ENCODE measurements at regions not wholly inside any gene's neighbourhood (a gene's known extent, or its start where the extent isn't known, plus 50 kb on each side); places are given as distances from the start of the nearest gene placed in this dataset.

DNA sequence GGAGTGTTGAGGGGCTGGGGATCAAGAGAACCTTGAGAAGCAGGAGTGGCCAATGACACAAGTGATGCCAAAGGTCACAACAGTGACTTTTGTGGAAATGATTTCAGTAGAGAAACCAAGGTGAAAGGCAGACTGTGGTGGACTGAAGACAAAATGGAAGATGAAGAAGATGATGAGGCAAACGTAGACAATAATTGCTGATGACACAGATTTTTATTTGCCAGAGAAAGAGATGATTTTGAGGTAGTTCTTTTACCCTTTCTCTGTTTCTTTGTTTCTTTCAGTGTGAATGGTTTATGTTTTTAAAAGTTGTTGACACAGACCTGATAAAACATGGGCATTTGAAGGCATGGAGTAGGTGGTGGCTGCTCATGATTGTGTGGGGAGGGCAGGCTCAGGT is 121.0 kb upstream of the ARGLU1 start:
- H3K36me3 Mint-ChIP-seq, result no peaks in the 10 kb centered on the region
- TF ChIP-seq, protein P1, sequence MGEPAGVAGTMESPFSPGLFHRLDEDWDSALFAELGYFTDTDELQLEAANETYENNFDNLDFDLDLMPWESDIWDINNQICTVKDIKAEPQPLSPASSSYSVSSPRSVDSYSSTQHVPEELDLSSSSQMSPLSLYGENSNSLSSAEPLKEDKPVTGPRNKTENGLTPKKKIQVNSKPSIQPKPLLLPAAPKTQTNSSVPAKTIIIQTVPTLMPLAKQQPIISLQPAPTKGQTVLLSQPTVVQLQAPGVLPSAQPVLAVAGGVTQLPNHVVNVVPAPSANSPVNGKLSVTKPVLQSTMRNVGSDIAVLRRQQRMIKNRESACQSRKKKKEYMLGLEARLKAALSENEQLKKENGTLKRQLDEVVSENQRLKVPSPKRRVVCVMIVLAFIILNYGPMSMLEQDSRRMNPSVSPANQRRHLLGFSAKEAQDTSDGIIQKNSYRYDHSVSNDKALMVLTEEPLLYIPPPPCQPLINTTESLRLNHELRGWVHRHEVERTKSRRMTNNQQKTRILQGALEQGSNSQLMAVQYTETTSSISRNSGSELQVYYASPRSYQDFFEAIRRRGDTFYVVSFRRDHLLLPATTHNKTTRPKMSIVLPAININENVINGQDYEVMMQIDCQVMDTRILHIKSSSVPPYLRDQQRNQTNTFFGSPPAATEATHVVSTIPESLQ (CRISPR knock-in tag; IDR thresholded peaks at IDR 0.05), result no peak
- TF ChIP-seq NFYB (CRISPR knock-in tag; conservative IDR thresholded peaks at IDR 0.05; ENCODE audit: low read depth) (no peak), ZNF396 (CRISPR knock-in tag; IDR thresholded peaks at IDR 0.05; ENCODE audit: borderline replicate concordance) (no peak), SP1 (CRISPR knock-in tag; conservative IDR thresholded peaks at IDR 0.05) (no peak), FOXK1 (CRISPR knock-in tag; IDR thresholded peaks at IDR 0.05) (no peak)
- TF ChIP-seq, protein P2, sequence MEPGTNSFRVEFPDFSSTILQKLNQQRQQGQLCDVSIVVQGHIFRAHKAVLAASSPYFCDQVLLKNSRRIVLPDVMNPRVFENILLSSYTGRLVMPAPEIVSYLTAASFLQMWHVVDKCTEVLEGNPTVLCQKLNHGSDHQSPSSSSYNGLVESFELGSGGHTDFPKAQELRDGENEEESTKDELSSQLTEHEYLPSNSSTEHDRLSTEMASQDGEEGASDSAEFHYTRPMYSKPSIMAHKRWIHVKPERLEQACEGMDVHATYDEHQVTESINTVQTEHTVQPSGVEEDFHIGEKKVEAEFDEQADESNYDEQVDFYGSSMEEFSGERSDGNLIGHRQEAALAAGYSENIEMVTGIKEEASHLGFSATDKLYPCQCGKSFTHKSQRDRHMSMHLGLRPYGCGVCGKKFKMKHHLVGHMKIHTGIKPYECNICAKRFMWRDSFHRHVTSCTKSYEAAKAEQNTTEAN (CRISPR knock-in tag; IDR thresholded peaks at IDR 0.05), result no peak
- TF ChIP-seq, protein P3, sequence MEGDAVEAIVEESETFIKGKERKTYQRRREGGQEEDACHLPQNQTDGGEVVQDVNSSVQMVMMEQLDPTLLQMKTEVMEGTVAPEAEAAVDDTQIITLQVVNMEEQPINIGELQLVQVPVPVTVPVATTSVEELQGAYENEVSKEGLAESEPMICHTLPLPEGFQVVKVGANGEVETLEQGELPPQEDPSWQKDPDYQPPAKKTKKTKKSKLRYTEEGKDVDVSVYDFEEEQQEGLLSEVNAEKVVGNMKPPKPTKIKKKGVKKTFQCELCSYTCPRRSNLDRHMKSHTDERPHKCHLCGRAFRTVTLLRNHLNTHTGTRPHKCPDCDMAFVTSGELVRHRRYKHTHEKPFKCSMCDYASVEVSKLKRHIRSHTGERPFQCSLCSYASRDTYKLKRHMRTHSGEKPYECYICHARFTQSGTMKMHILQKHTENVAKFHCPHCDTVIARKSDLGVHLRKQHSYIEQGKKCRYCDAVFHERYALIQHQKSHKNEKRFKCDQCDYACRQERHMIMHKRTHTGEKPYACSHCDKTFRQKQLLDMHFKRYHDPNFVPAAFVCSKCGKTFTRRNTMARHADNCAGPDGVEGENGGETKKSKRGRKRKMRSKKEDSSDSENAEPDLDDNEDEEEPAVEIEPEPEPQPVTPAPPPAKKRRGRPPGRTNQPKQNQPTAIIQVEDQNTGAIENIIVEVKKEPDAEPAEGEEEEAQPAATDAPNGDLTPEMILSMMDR (IDR thresholded peaks at IDR 0.05), result no peak
- TF ChIP-seq, protein P4, sequence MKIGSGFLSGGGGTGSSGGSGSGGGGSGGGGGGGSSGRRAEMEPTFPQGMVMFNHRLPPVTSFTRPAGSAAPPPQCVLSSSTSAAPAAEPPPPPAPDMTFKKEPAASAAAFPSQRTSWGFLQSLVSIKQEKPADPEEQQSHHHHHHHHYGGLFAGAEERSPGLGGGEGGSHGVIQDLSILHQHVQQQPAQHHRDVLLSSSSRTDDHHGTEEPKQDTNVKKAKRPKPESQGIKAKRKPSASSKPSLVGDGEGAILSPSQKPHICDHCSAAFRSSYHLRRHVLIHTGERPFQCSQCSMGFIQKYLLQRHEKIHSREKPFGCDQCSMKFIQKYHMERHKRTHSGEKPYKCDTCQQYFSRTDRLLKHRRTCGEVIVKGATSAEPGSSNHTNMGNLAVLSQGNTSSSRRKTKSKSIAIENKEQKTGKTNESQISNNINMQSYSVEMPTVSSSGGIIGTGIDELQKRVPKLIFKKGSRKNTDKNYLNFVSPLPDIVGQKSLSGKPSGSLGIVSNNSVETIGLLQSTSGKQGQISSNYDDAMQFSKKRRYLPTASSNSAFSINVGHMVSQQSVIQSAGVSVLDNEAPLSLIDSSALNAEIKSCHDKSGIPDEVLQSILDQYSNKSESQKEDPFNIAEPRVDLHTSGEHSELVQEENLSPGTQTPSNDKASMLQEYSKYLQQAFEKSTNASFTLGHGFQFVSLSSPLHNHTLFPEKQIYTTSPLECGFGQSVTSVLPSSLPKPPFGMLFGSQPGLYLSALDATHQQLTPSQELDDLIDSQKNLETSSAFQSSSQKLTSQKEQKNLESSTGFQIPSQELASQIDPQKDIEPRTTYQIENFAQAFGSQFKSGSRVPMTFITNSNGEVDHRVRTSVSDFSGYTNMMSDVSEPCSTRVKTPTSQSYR (CRISPR knock-in tag; IDR thresholded peaks at IDR 0.05), result no peak
- TF ChIP-seq, protein P5, sequence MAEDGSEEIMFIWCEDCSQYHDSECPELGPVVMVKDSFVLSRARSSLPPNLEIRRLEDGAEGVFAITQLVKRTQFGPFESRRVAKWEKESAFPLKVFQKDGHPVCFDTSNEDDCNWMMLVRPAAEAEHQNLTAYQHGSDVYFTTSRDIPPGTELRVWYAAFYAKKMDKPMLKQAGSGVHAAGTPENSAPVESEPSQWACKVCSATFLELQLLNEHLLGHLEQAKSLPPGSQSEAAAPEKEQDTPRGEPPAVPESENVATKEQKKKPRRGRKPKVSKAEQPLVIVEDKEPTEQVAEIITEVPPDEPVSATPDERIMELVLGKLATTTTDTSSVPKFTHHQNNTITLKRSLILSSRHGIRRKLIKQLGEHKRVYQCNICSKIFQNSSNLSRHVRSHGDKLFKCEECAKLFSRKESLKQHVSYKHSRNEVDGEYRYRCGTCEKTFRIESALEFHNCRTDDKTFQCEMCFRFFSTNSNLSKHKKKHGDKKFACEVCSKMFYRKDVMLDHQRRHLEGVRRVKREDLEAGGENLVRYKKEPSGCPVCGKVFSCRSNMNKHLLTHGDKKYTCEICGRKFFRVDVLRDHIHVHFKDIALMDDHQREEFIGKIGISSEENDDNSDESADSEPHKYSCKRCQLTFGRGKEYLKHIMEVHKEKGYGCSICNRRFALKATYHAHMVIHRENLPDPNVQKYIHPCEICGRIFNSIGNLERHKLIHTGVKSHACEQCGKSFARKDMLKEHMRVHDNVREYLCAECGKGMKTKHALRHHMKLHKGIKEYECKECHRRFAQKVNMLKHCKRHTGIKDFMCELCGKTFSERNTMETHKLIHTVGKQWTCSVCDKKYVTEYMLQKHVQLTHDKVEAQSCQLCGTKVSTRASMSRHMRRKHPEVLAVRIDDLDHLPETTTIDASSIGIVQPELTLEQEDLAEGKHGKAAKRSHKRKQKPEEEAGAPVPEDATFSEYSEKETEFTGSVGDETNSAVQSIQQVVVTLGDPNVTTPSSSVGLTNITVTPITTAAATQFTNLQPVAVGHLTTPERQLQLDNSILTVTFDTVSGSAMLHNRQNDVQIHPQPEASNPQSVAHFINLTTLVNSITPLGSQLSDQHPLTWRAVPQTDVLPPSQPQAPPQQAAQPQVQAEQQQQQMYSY (CRISPR knock-in tag; IDR thresholded peaks at IDR 0.05), result no peak
- H3K9me3 Mint-ChIP-seq, result no peaks in the 10 kb centered on the region
- peaks cover 37% of the 10 kb centered on the region for H3K4me1 Mint-ChIP-seq
- DNase-seq (ENCODE audit: low spot score) (no peak), ATAC-seq (no peak)
- H3K27me3 Mint-ChIP-seq (ENCODE audit: low read depth), result no peaks in the 10 kb centered on the region; the same call in 1 of the 2 replicates
- no peak overlapping the region for H3K4me3 Mint-ChIP-seq
- CTCF ChIA-PET, result no interaction called here
- H3K27ac Mint-ChIP-seq, result no peak overlapping the region
- POLR2A ChIA-PET, result no interaction called here

DNA sequence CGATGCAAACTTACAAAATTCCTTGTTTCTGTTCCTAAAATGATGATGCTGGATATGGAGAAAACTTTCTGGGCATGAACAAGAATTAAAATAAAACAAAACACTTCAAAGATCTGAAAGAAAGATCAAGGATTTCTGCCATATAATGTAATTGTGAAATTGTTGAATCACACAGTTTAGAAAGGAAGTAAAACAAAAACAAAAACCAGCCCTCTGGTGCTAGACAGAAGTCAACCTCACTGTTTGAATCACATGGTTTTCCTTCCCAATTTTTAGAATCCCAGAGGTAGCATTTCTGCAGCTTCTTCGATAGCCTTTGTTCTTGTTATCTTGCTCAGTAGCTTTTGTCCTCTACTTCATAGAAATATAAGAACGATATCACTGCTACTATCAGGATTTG is 118.2 kb upstream of the ARGLU1 start:
- DNase-seq (ENCODE audit: low spot score) (no peak), ATAC-seq (no peak)
- CTCF ChIA-PET, result interaction anchor here (2.3 kb wide), 1 partner anchor 66 kb away, joined by 8 read pairs; no protein-coding TSS in a partner anchor
- Mint-ChIP-seq H3K36me3 (no peaks in the 10 kb centered on the region), H3K4me1 (peaks cover 49% of the 10 kb centered on the region), H3K9me3 (no peaks in the 10 kb centered on the region), H3K27me3 (ENCODE audit: low read depth) (no peaks in the 10 kb centered on the region; the same call in 1 of the 2 replicates), H3K27ac (no peak overlapping the region), H3K4me3 (no peak overlapping the region)
- POLR2A ChIA-PET, result no interaction called here
- TF ChIP-seq NR3C1 (CRISPR knock-in tag; conservative IDR thresholded peaks at IDR 0.05; ENCODE audit: low read depth), result no peak
- no peak for TF ChIP-seq FOXJ3 (CRISPR knock-in tag; IDR thresholded peaks at IDR 0.05; ENCODE audit: borderline replicate concordance)
- TF ChIP-seq, protein P6, sequence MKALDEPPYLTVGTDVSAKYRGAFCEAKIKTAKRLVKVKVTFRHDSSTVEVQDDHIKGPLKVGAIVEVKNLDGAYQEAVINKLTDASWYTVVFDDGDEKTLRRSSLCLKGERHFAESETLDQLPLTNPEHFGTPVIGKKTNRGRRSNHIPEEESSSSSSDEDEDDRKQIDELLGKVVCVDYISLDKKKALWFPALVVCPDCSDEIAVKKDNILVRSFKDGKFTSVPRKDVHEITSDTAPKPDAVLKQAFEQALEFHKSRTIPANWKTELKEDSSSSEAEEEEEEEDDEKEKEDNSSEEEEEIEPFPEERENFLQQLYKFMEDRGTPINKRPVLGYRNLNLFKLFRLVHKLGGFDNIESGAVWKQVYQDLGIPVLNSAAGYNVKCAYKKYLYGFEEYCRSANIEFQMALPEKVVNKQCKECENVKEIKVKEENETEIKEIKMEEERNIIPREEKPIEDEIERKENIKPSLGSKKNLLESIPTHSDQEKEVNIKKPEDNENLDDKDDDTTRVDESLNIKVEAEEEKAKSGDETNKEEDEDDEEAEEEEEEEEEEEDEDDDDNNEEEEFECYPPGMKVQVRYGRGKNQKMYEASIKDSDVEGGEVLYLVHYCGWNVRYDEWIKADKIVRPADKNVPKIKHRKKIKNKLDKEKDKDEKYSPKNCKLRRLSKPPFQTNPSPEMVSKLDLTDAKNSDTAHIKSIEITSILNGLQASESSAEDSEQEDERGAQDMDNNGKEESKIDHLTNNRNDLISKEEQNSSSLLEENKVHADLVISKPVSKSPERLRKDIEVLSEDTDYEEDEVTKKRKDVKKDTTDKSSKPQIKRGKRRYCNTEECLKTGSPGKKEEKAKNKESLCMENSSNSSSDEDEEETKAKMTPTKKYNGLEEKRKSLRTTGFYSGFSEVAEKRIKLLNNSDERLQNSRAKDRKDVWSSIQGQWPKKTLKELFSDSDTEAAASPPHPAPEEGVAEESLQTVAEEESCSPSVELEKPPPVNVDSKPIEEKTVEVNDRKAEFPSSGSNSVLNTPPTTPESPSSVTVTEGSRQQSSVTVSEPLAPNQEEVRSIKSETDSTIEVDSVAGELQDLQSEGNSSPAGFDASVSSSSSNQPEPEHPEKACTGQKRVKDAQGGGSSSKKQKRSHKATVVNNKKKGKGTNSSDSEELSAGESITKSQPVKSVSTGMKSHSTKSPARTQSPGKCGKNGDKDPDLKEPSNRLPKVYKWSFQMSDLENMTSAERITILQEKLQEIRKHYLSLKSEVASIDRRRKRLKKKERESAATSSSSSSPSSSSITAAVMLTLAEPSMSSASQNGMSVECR (CRISPR knock-in tag; IDR thresholded peaks at IDR 0.05; ENCODE audit: borderline replicate concordance), result no peak
- TF ChIP-seq HMGA2 (CRISPR knock-in tag; IDR thresholded peaks at IDR 0.05), result no peak
- TF ChIP-seq GTF2I (CRISPR knock-in tag; conservative IDR thresholded peaks at IDR 0.05), result no peak
- TF ChIP-seq, protein P7, sequence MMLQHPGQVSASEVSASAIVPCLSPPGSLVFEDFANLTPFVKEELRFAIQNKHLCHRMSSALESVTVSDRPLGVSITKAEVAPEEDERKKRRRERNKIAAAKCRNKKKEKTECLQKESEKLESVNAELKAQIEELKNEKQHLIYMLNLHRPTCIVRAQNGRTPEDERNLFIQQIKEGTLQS (CRISPR knock-in tag; conservative IDR thresholded peaks at IDR 0.05), result no peak
- TF ChIP-seq, protein P8, sequence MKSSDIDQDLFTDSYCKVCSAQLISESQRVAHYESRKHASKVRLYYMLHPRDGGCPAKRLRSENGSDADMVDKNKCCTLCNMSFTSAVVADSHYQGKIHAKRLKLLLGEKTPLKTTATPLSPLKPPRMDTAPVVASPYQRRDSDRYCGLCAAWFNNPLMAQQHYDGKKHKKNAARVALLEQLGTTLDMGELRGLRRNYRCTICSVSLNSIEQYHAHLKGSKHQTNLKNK (CRISPR knock-in tag; IDR thresholded peaks at IDR 0.05), result no peak
- TF ChIP-seq, protein P9, sequence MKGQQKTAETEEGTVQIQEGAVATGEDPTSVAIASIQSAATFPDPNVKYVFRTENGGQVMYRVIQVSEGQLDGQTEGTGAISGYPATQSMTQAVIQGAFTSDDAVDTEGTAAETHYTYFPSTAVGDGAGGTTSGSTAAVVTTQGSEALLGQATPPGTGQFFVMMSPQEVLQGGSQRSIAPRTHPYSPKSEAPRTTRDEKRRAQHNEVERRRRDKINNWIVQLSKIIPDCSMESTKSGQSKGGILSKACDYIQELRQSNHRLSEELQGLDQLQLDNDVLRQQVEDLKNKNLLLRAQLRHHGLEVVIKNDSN (CRISPR knock-in tag; IDR thresholded peaks at IDR 0.05), result no peak
